NOMO-1 treated with dmso at 0.1 percent for 144 hours (cell line): ENCODE measurements at regions not wholly inside any gene's neighbourhood (a gene's known extent, or its start where the extent isn't known, plus 50 kb on each side); places are given as distances from the start of the nearest gene placed in this dataset.
"Not testable (repeated sequence)": the region's sequence is repeated elsewhere in the genome, so short reads cannot be mapped to it uniquely, and the experiment has no call there.

Source experiments
- DNase-seq: peaks from one replicate; lab custom pipeline; 2025; ENCODE audit not compliant: unreplicated experiment; lab: John Stamatoyannopoulos, UW

- no peak for DNase-seq
Measured at GRCh38 chr14:45990252-45990651, 661.3 kb downstream of the RPL10L start.

DNA sequence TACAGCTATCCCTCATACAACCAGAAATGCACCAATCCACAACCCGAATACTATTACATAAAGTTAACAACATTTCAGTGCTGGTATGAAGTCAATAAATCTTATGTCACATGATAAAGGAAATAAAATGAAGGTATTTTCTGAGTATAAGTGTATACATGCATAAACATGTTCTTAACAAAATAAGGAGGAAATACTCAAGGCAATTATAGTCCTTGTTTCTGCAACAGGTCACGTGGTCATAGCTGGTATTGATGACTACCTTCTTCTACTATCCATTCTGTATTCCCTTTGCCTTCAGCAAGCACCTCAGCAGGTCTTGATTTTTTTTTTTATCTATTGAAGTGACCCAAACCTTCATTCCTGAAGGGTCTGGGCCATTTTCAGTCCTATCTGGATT lies 675.6 kb downstream of the RPL10L start:
- DNase-seq: no peak

GRCh38 chr14:45972416-45972815 lies 679.2 kb downstream of the RPL10L start:
- no peak for DNase-seq

GRCh38 chr14:45970621-45971020 lies 681.0 kb downstream of the RPL10L start:
- no peak for DNase-seq

GRCh38 chr14:45968037-45968436 lies 683.5 kb downstream of the RPL10L start:
- DNase-seq: no peak

- DNase-seq: no peak
Measured at GRCh38 chr14:45949479-45949878, 696.5 kb upstream of the MIS18BP1 start.

DNA sequence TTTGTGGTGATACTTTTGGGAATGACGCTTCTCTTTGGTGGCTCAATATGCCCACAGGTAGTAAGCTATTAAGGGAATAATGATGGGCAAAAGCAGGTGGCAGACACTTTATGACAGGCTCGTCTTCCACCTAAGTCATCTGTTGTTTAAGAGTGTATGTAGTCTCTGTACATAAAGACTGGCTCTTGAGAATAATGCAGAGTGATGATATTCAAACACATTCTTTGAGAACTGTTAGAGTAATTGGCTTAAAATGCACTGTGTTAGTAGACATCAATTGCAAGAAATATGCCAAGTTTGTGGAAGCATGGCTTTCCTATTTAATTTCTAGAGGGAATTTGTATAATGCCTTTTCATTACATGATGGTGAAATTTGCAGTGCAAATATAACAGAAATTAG lies 694.8 kb upstream of the MIS18BP1 start:
- DNase-seq: no peak

- no peak for DNase-seq
Measured at GRCh38 chr14:45946251-45946650, 693.2 kb upstream of the MIS18BP1 start.

DNA sequence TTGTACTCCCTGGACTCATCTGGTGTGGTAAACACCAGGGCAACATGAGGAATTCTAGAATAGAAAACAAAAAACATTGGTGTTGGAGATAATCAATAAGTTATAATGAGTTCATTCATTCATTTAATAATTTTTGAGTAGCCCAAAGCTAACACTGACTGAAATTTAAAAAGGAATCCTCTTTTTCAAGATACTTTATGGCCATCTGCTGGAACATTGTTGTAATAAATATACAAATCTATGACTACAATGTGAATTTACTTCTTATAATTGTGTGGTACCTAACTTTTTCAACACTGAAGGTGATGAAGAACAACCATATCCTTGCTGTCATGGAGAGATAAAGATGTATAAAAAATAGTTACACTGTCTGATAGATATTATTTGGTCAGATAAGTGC lies 687.3 kb upstream of the MIS18BP1 start:
- no peak for DNase-seq

DNA sequence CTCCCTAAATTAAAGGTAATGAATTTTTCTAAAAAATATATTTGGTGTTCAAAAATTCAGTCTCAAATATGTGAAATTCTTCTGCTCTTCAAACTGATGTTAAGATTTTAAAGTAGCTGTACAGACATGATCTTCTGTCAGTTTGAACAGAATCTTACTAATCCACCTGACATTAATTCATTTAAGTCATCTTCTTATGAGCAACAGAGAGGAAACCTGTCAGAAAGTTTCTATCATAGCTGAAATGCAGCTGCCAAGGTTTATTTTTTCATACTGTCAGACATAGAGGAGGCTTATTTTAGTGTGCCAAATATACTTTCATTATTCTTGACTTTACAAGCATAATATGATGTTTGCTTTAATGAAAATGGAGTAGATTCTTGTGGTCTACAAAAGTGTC lies 686.6 kb upstream of the MIS18BP1 start:
- no peak for DNase-seq

- not testable (repeated sequence) for DNase-seq
Measured at GRCh38 chr14:45919995-45920394, 667.0 kb upstream of the MIS18BP1 start.

DNA sequence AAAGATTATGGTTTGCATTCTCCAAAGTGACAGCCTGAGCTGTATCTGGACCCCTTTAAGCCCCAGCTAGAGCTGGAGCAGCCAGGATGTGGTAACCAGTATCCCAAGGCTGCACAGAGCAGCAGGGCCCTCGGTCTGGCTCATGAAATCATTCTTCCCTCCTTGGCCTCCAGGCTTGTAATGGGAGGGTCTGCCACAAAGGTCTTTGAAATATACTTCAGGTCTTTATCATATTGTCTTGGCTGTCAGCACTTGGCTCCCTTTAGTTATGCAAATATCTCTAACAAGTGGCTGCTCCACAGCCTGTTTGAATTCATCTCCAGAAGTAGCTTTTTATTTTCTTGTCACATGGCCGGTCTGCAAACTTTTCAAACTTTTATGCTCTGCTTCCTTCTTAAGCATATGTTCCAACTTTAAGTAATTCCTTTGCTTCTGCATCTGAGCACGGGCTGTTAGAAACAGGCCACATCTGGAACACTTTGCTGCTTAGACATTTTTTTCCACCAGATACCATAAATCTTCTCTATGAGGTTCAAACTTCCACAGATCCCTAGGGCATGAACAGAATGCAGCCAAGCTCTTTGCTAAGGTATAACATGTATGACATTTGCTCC lies 663.4 kb upstream of the MIS18BP1 start:
- DNase-seq: no peak

- no peak for DNase-seq
Measured at GRCh38 chr14:45907782-45908181, 654.8 kb upstream of the MIS18BP1 start.

- DNase-seq: no peak
Measured at GRCh38 chr14:45906257-45906656, 653.3 kb upstream of the MIS18BP1 start.

DNA sequence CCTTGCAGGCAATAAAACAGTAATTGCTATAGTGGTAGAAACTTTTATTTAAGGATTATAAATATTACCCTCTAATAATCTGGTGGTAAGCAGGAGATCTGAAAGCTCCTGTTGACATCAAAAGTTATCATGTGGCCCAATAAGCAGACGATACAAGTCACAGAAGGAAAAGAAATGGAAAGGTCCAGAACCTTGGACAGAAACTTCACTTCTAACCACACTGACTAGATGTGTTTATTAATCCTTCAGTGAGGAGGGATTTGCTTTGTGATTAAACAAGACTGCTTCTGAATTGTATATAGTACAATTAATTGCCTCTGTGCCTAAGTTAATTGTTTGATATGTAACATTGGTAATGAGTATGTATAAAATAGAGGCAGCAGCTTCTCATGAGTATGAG lies 652.7 kb upstream of the MIS18BP1 start:
- DNase-seq: no peak

GRCh38 chr14:45904314-45904713 lies 651.3 kb upstream of the MIS18BP1 start:
- no peak for DNase-seq

- DNase-seq: no peak
Measured at GRCh38 chr14:45902241-45902640, 649.2 kb upstream of the MIS18BP1 start.

- no peak for DNase-seq
Measured at GRCh38 chr14:45897439-45897838, 644.4 kb upstream of the MIS18BP1 start.

DNA sequence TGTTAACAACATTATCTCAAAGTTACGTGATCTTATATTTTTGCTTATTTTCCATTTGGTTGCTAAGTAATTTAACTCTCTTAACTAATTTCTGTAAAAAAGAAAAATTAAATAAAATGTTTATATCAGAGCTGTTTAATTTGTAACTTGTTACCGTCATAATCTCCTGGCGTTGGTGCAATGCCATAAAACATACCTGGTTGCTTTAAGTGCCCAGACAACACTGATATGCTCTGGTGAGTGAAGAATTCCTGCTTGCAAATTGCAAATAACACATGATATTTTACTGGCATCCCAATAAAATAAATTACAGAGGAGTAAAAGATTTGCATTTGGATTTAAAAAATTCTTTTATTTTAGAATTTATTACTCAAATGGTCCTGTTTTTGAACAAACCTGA lies 640.1 kb upstream of the MIS18BP1 start:
- no peak for DNase-seq

DNA sequence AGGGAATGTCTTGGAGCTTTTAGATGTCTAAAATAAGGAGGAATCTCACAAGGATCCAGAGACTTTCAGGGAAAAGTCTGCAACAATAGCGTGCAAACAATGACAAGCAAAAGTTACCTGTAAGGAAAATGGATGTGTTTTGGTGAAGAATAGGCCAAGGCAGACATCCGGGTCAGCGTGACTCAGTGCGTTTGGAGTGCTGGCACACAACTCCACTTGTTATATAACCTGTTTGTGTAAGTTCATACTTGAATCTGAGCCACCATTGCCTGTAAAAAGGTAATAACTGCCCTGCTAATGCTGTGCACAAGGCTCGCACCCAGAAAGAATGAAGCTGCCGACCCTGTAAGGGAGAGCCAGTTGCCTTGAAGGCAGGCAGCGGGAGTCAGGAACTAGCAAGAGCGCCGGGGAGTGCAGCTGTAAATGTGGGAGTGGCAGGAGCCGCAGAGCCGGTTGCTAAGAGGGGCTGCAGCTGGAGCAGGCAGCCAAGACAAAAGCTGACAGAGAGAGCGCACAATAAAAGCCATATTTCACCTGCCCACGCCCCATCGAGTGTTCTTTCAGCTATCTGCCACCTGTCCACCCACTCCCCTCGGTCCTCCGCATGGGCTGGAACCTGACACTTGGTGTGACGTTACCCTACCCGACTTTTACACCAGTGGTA lies 638.5 kb upstream of the MIS18BP1 start:
- DNase-seq: no peak

GRCh38 chr14:45888766-45889285 lies 635.8 kb upstream of the MIS18BP1 start:
- not testable (repeated sequence) for DNase-seq

GRCh38 chr14:45877981-45878380 lies 625.0 kb upstream of the MIS18BP1 start:
- DNase-seq: no peak

GRCh38 chr14:45868863-45869262 lies 615.9 kb upstream of the MIS18BP1 start:
- no peak for DNase-seq
